NB4 (cell line): ENCODE measurements at regions not wholly inside any gene's neighbourhood (a gene's known extent, or its start where the extent isn't known, plus 50 kb on each side); places are given as distances from the start of the nearest gene placed in this dataset.
"Not testable (repeated sequence)": the region's sequence is repeated elsewhere in the genome, so short reads cannot be mapped to it uniquely, and the experiment has no call there.

Experiments
- DNase-seq: peaks from one replicate; pipeline ENCODE4 v3.0.0; 2010; ENCODE audit warnings: low read depth
- H3K4me3 ChIP-seq: one replicate; pipeline ENCODE4 v1.5.1; 2011; ENCODE audit warnings: mild to moderate bottlenecking, low read depth, low read length, moderate library complexity
- CTCF ChIP-seq: IDR thresholded peaks from one replicate; pipeline ENCODE4 v1.5.1; 2012; ENCODE audit warnings: low read depth, low read length
- MYC ChIP-seq: IDR thresholded peaks from 2 replicates; pipeline ENCODE4 v1.6.1; 2011; ENCODE audit warnings: low read depth, low read length
- POLR2A ChIP-seq: IDR thresholded peaks from 2 replicates; pipeline ENCODE4 v1.6.1; 2011; ENCODE audit warnings: mild to moderate bottlenecking; ENCODE audit not compliant: insufficient read length; ENCODE audit errors: extremely low read depth
- TF ChIP-seq, protein P1 (sequence below): IDR thresholded peaks from 2 replicates; pipeline ENCODE4 v1.6.1; 2011; ENCODE audit warnings: low read depth, low read length

- no peak overlapping the region for H3K4me3 ChIP-seq
- TF ChIP-seq POLR2A (no peak), MYC (no peak), CTCF (no peak)
- TF ChIP-seq, protein P1, sequence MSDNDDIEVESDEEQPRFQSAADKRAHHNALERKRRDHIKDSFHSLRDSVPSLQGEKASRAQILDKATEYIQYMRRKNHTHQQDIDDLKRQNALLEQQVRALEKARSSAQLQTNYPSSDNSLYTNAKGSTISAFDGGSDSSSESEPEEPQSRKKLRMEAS = no peak
- no peak for DNase-seq
Measured at GRCh38 chrX:40373641-40374040, 207.1 kb upstream of the ATP6AP2 start.

DNA sequence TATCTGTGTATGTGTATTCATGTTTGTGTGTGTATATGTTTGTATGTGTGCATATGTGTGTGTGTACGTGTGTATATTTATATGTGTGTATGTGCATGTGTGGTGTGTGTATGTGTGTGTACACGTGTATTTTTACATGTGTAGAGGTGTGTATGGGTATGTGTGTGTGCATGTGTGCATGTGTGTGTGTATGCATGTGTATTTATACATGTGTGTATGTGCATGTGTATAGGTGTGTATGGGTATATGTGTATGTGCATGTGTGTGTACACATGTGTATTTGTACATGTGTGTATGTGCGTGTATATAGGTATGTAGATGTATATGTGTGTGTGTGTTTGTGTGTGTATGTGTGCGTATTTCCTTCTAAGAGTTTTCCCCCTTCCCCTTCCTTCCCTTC lies 207.7 kb upstream of the ATP6AP2 start:
- TF ChIP-seq, protein P1 = no peak
- TF ChIP-seq POLR2A (no peak), MYC (no peak), CTCF (no peak)
- H3K4me3 ChIP-seq = no peak overlapping the region
- DNase-seq = no peak

DNA sequence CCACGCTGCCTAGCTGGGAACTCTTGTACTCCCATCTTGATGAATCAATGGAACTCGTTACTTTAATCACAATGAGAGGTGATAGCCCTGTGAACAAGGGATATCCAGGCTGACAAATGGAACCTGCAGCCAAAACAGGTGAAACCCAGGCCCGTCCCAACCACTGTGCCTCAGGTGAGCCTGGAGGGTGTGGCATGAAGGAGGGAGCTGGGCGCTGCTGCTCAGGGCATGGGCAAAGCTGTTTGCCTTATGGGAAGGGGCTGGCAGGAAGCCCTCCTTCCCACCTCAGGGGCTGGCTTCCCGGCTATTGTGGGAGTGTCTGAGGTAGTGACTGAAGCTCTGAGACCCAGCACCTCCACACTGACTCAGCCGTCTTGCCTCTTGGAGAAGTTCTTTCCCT lies 209.4 kb upstream of the ATP6AP2 start:
- TF ChIP-seq, protein P1 = no peak
- TF ChIP-seq POLR2A (no peak), MYC (no peak), CTCF (no peak)
- H3K4me3 ChIP-seq = no peak overlapping the region
- no peak for DNase-seq

DNA sequence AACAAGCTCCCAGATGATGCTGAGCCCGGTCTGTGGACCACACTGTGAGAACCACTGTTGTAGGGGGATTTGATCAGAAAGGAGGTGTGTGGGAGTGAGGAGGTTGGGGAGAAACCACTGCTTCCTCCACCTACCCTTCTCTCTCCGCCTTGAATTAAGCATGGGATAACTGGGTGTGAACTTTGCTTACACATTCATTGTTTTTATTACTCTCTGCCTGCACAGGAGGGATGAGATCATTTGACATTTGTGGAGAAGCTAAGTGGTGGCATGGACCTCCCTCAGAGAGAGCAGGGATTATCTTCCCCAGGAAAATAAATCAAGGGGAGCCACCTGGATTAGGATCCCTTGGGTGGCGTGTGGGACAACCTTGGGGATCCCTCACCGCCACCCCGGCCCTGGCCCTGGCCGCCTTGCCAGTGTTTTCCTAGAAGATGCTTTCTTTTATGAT lies 212.1 kb upstream of the ATP6AP2 start:
- no peak for TF ChIP-seq CTCF
- TF ChIP-seq, protein P1 = no peak
- TF ChIP-seq POLR2A = no peak
- no peak for TF ChIP-seq MYC
- H3K4me3 ChIP-seq = no peak overlapping the region
- DNase-seq = no peak

- no peak for TF ChIP-seq POLR2A
- TF ChIP-seq, protein P1 = no peak
- TF ChIP-seq CTCF = no peak
- no peak for TF ChIP-seq MYC
- no peak for DNase-seq
- H3K4me3 ChIP-seq = no peak overlapping the region
Measured at GRCh38 chrX:40366661-40367060, 214.1 kb upstream of the ATP6AP2 start.

GRCh38 chrX:40362291-40362690 lies 218.5 kb upstream of the ATP6AP2 start:
- DNase-seq, H3K4me3 ChIP-seq: not testable (repeated sequence)
